Activated CD4-positive, alpha-beta T cell treated with anti-CD3 and anti-CD28 coated beads for 1 hour (primary cell): ENCODE measurements at regions not wholly inside any gene's neighbourhood (a gene's known extent, or its start where the extent isn't known, plus 50 kb on each side); places are given as distances from the start of the nearest gene placed in this dataset.

Experiments
- DNase-seq: peaks from one replicate; pipeline ENCODE4 v3.0.0-alpha.2; 2020

- no peak for DNase-seq
Observed at GRCh38 chr2:238638100-238638981, 209.5 kb upstream of the TWIST2 start.

GRCh38 chr2:238638982-238639628 is 208.8 kb upstream of the TWIST2 start:
- no peak for DNase-seq

- DNase-seq: no peak
Observed at GRCh38 chr2:238640486-238640885, 207.4 kb upstream of the TWIST2 start.

DNA sequence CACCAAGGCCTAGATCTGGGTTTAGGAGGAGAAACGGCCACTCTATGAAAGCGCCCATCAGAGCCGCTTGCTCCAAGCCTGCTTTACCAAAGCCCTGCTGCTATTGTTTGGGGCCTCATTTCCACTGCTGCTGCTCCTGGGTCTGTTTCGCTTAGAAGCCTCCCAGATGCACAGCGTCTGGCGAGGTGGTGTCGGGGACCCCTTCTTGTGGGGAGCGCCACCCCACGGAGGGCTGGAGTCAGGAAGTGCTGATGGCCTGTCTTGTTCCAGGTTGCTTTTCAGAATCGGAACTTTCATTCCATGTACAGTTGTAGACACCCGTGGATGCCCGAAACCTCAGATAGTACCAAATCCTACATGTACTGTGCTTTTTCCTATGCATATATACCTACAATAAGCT is 204.9 kb upstream of the TWIST2 start:
- no peak for DNase-seq

DNA sequence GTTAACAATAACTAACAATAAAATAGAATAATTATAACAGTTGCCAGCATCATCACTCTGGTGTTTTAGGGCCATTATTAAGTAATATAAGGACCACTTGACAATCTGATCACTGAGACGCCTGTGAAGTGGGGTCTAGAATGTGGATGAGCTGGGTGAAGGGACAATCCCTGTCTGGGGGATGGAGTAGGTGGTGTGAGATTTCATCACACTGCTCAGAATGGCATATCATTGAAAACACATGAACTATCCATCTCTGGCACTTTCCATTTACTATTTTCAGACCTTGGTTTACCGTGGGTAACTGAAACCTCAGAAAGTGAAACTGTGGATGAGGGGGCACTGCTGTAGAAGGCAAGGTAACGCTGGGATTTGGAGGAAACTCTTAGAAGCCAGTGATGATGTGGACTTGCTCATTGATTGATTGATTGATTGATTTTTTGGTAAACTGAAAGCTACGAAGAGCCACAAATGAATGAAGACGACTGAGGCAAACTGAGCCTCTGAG is 204.4 kb upstream of the TWIST2 start:
- no peak for DNase-seq

- no peak for DNase-seq
Observed at GRCh38 chr2:238644095-238645081, 203.5 kb upstream of the TWIST2 start.

DNA sequence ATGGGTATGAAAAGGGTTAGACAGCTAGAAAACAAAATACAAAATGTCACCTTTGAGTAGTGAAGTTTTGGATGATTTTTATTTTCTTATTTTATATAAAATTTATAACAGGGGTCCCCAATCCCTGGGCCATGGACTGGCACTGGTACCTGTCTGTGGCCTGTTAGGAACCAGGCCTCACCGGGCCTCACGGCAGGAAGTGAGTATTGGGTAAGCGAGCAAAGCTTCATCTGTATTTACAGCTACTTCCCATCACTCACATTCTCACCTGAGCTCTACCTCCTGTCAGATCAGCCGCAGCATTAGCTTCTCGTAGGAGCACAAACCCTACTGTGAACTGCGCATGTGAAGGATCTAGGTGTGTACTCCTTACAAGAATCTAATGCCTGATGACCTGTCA is 202.8 kb upstream of the TWIST2 start:
- no peak for DNase-seq

- no peak for DNase-seq
Observed at GRCh38 chr2:238645716-238646115, 202.2 kb upstream of the TWIST2 start.

GRCh38 chr2:238646281-238646680 is 201.6 kb upstream of the TWIST2 start:
- no peak for DNase-seq

GRCh38 chr2:238646803-238647202 is 201.1 kb upstream of the TWIST2 start:
- no peak for DNase-seq

DNA sequence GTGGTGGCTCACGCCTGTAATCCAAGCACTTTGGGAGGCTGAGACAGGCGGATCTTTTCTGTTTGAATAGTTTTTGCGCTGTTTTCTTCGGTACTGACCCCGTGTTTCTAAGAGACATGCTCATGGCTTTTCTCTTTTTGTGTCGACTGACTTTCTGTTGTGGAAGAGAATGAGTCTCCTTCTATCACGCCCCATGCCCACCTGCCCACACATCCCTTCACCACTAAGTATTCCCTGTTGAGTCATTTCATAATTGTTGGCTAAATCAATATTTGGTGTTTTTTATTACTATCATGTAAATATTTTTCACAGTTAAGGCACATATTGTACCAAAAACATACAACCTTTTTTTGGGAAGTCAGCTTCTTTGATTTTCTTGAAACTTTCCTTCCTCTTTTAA is 198.8 kb upstream of the TWIST2 start:
- no peak for DNase-seq

GRCh38 chr2:238649936-238650518 is 197.9 kb upstream of the TWIST2 start:
- DNase-seq: no peak

DNA sequence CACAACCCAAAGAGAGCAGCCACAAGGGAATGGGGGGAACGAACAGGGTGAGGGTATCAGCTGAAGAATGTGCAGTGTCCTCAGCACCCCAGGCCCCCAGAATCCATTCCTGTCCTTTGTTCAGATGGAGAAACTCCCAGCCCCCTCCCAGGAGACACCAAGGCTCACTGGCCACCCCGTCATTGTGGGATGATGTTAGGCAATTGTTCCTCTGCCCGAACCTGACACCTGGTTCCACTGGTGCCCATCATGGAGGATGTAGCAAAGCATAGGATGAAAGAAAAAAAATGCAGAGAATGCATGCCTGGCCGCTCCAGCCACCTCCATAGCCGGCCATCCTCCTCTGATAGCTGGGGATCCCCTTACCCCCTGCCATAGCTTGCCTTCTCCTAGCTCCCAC is 197.3 kb upstream of the TWIST2 start:
- DNase-seq: no peak

- no peak for DNase-seq
Observed at GRCh38 chr2:238651306-238652052, 196.4 kb upstream of the TWIST2 start.

GRCh38 chr2:238652053-238652770 is 195.7 kb upstream of the TWIST2 start:
- no peak for DNase-seq

- DNase-seq: no peak
Observed at GRCh38 chr2:238652771-238653157, 195.1 kb upstream of the TWIST2 start.

GRCh38 chr2:238653431-238654109 is 194.3 kb upstream of the TWIST2 start:
- DNase-seq: no peak

- DNase-seq: no peak
Observed at GRCh38 chr2:238654479-238655197, 193.2 kb upstream of the TWIST2 start.

- DNase-seq: no peak
Observed at GRCh38 chr2:238655198-238655860, 192.6 kb upstream of the TWIST2 start.
